ENCODE measurements at regions not wholly inside any gene's neighbourhood (a gene's known extent, or its start where the extent isn't known, plus 50 kb on each side); places are given as distances from the start of the nearest gene placed in this dataset.

DNA sequence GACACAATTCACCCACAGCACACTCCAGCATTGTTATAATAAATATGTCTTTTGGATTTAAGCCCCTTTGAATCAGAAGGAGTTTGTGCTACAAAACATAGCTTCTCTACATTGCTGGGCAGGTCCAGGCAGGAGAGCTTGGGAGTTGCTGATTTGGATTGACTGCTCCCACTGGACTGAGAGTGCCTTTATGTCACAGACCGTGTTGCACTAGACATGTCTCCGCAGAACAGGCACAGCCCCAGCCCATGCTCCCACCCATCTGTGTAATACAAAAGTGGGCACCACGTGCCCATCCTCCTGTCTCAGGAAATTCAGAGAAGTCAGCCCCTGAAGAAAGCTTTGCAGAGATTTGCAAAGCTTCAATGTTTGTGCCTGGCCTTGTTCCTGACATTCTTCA is 117.1 kb downstream of the MED10 start:
- Histone ChIP-seq H3K27ac (ENCODE audit: insufficient read length, low read depth, low read length) (no peak overlapping the region), H3K4me2 (ENCODE audit: insufficient read depth, insufficient read length, low read length) (no peak overlapping the region), H3K9me3 (ENCODE audit: control insufficient read depth, low read depth, low read length) (no peaks in the 10 kb centered on the region), H3T11ph (ENCODE audit: low read length) (no peak overlapping the region), H3K4me1 (ENCODE audit: insufficient read depth, low read length) (no peaks in the 10 kb centered on the region), H3K4ac (ENCODE audit: low read depth, low read length) (no peak overlapping the region), H4K5ac (ENCODE audit: insufficient read length, low read depth, low read length) (no peak overlapping the region), H2BK15ac (ENCODE audit: low read depth, low read length) (no peak overlapping the region), H3K14ac (ENCODE audit: insufficient read depth, low read length) (no peak overlapping the region), H3K27me3 (ENCODE audit: insufficient read depth, low read length) (no peaks in the 10 kb centered on the region), H3K79me1 (ENCODE audit: insufficient read depth, low read depth, low read length, poor library complexity, severe bottlenecking) (no peaks in the 10 kb centered on the region), H2BK12ac (ENCODE audit: insufficient read length, low read depth, low read length) (no peak overlapping the region), H4K91ac (ENCODE audit: insufficient read length, low read depth, low read length) (no peak overlapping the region), H2BK20ac (ENCODE audit: low read depth, low read length, poor library complexity, severe bottlenecking) (no peak overlapping the region), H4K8ac (replicated peaks; ENCODE audit: insufficient read length, low read depth, low read length) (no peak overlapping the region), H4K20me1 (ENCODE audit: control insufficient read depth, insufficient read depth, insufficient read length) (no peaks in the 10 kb centered on the region), H3K56ac (ENCODE audit: insufficient read length, low read depth, low read length) (no peak overlapping the region), H2AK5ac (ENCODE audit: insufficient read length, low read length) (no peak overlapping the region), H3K23ac (ENCODE audit: insufficient read length, low read depth, low read length) (no peak overlapping the region), H3K79me2 (ENCODE audit: insufficient read depth, low read length) (no peaks in the 10 kb centered on the region), H3K9ac (ENCODE audit: extremely low read depth, insufficient read length, low read length) (no peak overlapping the region), H2BK120ac (ENCODE audit: low read depth, low read length, poor library complexity, severe bottlenecking) (no peak overlapping the region), H3K18ac (ENCODE audit: insufficient read length, low read depth, low read length) (no peak overlapping the region), H2AFZ (ENCODE audit: low read length) (no peak overlapping the region), H2BK5ac (ENCODE audit: insufficient read length, low read length) (no peak overlapping the region), H3K23me2 (ENCODE audit: insufficient read length, low read depth, low read length, poor library complexity, severe bottlenecking) (no peaks in the 10 kb centered on the region)
- H3K27ac Mint-ChIP-seq = no peak overlapping the region
- no peaks in the 10 kb centered on the region; a peak in 1 of 7 replicates for H3K36me3 Mint-ChIP-seq (ENCODE audit: insufficient read depth in 1 of 3, low read depth in 3 of 3)
- H3K4me3 Mint-ChIP-seq = no peak overlapping the region
- H3K27me3 Mint-ChIP-seq (ENCODE audit: low read depth) = peaks cover 17% of the 10 kb centered on the region
- peaks cover 6 to 8% of the 10 kb centered on the region in 2 experiments; a peak in 4 of 5 replicates for H3K9me3 Mint-ChIP-seq
- DNase-seq = no peak
- 0 out of 4 replicates have a peak, but pooled peaks cover 0 to 2% of the 10 kb centered on the region in 2 experiments for H3K4me1 Mint-ChIP-seq
- TF ChIP-seq, protein P1, sequence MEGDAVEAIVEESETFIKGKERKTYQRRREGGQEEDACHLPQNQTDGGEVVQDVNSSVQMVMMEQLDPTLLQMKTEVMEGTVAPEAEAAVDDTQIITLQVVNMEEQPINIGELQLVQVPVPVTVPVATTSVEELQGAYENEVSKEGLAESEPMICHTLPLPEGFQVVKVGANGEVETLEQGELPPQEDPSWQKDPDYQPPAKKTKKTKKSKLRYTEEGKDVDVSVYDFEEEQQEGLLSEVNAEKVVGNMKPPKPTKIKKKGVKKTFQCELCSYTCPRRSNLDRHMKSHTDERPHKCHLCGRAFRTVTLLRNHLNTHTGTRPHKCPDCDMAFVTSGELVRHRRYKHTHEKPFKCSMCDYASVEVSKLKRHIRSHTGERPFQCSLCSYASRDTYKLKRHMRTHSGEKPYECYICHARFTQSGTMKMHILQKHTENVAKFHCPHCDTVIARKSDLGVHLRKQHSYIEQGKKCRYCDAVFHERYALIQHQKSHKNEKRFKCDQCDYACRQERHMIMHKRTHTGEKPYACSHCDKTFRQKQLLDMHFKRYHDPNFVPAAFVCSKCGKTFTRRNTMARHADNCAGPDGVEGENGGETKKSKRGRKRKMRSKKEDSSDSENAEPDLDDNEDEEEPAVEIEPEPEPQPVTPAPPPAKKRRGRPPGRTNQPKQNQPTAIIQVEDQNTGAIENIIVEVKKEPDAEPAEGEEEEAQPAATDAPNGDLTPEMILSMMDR (conservative IDR thresholded peaks at IDR 0.05) = no peak
- no CpG with 5 or more reads among the region's 3 CpGs for WGBS (ENCODE audit: extremely low coverage, insufficient read length, low lambda C conversion rate)
